ENCODE measurements at regions not wholly inside any gene's neighbourhood (a gene's known extent, or its start where the extent isn't known, plus 50 kb on each side); places are given as distances from the start of the nearest gene placed in this dataset.

DNA sequence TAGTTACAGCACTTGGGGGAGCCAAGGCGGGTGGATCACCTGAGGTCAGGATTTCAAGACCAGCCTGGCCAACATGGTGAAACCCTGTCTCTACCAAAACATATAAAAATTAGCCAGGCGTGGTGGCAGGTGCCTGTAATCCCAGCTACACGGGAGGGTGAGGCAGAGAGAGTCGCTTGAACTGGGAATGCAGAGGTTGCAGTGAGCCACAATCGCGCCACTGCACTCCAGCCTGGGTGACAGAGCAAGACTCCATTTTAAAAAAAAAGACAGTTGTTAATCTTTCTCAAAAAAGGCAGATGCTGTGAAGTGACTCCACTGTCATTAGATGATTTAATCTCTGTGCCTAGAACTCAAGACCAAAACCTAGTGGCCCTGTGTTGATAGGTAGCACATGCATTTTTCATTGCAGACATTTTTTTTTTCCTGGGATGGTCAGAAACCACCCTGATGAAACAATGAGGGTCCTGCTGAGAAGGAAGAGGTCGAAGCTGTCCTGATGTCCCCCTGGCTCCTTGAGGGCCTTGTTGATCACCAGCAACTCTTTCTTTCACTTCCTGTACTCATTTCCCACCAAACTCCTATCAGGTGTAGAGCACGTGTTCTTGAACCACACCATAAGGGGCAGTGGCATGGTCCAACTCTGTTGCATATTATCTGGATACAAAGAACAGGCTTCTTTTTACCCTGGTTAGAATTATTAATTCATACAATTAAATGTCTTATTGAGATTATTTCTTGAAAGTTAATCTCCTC, 382.2 kb downstream of the ICE1 start:
- no peak for DNase-seq

DNA sequence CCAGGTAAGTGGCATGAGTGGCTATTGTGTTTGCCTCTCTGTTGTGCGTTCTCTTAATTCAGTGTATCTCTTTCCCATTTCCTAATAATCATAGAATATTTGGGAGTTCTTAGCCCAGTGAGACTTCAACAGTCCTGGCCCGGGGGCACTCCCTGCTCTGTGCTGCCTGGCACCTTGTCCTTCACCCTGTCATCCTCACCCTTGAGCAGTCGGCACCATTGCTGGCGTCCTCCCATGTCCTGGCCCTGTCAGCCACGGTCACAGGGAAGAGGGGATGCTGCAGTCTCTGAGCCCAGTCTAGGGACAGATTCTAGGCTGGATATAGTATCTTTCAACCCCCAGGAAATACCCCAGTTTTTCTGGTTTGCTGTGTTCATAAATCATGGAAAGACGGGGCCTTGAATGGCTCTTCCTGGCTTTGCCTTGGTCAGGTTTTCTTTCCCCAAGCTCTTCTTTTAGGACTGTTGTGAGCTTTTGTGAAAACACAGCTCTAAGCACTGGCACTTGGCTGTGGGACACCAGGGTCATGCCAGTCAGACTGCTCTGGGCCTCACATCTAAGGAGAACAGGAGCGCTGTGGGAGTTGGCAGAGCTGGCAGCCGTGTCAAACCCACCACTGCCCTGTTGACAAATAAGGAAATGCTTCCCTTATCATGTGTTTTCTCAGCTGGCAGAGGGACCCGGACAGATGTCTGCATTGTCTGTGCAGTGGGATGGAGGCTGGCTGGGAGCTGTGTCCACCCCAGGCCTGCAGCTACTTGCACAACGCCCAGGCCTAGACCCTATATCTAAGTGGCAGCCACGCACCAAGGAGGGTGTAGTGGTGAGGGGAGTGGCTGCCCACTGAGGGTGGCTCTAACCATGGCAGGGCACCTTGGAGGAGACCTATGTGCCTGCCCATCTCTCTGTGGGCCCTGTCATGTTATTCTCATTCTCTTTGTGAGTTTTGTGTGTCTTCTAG, 378.6 kb downstream of the ICE1 start:
- no peak for DNase-seq

DNA sequence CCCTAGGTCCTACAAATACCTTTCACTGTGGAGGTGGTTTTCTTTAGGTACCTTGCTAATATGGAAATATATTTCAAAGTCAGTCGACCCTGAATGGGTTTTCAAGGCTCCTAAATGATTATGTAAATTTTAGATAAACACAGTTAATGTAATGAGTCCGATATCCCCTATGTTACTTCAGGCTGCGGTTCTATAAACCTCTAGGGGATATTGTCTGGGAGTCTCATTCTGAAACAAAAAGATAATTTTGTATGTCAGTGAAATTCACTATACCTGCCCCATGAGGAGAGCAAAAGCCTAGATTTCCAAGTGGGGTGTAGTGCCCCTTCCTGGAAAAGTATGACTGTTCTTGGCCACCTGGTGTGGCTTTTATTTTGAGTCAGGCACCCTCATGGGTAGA, 377.3 kb downstream of the ICE1 start:
- DNase-seq: no peak

- no peak for DNase-seq
These were observed 376.8 kb downstream of the ICE1 start for GRCh38 chr5:5799229-5799628.

DNA sequence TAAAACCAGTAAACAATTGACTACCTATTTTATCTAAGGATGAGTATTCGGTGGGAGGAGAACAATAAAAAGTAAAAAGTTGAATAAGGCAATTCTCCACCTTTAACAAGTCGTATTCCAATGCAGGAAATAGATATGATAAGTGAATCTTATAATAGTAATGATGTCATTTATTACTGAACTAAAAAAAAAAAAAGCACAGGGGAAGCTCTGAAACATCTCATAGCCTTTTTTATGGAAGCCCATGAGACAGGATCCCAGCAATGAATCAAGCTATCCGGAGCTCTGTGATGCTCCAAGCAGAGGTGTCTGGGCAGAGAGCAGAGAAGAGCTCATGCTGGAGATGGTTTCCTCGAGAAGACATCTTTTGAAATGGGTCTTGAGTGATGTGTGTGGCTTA, 376.0 kb downstream of the ICE1 start:
- no peak for DNase-seq

DNA sequence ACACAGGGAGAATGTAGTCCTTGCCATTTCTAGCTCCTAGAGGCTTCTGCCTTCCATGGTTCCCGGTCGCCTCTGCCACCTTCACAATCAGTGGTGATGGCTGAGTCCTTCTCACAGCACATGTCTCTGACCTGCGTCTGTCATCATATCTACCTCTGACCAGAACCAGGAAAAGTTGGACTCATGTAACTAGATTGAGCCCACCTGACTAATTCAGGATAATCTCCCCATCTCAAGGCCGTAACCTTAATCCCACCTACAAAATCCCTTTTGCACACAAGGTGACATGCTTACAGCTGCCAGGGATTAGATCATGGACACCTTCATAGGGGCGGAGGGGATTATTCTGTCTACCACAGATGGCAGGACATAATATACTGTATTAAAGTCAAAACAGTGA, 375.6 kb downstream of the ICE1 start:
- DNase-seq: no peak

GRCh38 chr5:5795074-5795771, 372.7 kb downstream of the ICE1 start:
- no peak for DNase-seq

- DNase-seq: no peak
These were observed 371.7 kb downstream of the ICE1 start for GRCh38 chr5:5794118-5794560.

- DNase-seq: no peak
These were observed 371.0 kb downstream of the ICE1 start for GRCh38 chr5:5793242-5794117.

- DNase-seq: no peak
These were observed 369.6 kb downstream of the ICE1 start for GRCh38 chr5:5792106-5792505.

DNA sequence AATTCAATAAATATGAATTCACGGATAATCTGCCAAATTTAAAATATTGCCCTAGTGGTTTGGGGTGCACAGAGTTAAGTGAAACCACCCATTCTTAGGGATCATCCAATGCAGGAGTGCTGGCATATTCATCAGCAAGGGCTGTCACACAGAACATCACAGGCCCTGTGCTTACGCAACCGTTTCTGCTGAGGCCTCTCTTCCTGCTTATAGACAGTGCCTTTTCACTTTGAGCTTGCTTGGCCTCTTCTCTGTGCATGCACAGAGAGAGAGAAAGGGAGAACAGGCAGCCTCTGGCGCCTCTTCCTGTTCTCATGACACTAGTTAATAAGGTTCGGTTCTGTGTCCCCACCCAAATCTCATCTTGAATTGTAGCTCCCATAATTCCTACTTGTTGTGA, 366.3 kb downstream of the ICE1 start:
- DNase-seq: no peak

DNA sequence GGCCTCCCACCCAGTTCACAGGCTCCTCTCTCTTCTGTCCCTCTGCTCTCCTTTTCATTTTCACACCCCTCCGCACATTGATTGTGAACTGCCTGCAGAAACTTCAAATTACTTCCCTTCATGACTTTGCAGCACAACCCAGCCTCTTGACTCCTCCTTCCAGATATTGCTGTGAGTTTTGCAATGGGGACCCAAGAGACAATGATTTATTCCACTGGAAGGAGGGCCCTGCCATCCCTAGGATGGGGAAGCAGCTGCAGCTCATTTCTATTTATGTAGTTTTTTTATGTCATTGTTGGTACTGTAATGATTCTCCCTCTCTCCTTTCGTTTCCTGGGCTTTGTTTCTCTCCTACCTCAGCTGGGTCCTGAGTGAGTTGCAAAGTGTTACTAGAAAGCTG, 364.9 kb downstream of the ICE1 start:
- DNase-seq: no peak

GRCh38 chr5:5784101-5784500, 361.6 kb downstream of the ICE1 start:
- DNase-seq: no peak

DNA sequence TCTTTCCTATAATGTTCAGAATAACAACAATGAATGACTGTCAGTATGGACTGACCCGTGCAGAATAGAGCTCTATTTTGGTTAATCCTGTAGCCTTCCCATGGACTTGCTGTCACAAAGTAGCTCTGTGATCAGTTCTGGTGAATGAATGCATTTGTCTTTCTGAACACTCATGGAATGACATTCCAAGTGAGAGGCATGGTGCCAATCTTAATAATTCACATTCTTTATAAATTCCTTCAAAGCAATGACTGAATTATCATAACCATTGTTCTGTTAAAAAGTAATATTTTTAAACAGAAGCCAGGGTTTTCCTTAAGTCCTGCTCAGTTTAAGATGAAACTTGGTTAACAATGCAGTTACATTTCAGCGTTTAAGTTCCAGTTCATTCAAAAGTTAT, 360.5 kb downstream of the ICE1 start:
- no peak for DNase-seq

GRCh38 chr5:5782402-5782801, 359.9 kb downstream of the ICE1 start:
- DNase-seq: no peak

GRCh38 chr5:5781335-5781734, 358.9 kb downstream of the ICE1 start:
- DNase-seq: no peak

- no peak for DNase-seq
These were observed 357.8 kb downstream of the ICE1 start for GRCh38 chr5:5780253-5780652.

DNA sequence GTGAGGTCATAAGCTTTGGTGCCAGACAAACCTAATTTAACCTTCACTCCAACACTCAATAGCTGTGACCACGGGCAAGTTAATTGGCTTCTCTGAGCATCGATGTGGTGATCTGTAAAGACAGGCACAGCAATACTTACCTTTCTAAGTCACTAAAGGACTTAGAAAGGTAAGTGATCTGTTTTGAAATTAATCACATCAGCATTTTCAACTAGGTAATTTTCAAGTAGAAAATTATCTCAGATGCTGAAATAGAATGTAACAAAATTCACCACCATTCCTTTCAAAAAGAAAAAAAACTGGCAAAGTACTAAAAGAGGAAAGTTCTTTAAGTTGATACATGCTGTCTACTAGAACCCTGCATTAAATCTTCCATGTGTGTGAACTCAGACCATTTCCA, 354.5 kb downstream of the ICE1 start:
- DNase-seq: no peak

DNA sequence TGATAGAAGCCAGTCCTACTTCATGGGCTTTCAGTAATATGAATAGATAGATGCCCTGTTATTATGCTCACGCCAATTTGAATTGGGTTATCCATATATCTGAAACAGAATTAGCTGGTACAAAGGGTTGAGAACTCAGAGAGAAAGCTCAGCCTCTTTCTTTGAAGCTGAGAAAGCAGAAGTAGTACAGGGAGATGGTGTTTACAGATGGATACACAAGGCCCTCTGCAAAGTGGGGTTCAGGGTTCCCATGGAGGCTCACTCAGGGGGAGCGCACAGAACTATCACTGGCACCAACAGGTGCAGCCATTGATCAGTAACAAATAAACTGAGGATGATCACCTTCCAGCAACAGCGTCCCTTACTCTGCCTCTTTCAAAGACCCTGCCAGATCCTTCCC, 349.7 kb downstream of the ICE1 start:
- no peak for DNase-seq

DNA sequence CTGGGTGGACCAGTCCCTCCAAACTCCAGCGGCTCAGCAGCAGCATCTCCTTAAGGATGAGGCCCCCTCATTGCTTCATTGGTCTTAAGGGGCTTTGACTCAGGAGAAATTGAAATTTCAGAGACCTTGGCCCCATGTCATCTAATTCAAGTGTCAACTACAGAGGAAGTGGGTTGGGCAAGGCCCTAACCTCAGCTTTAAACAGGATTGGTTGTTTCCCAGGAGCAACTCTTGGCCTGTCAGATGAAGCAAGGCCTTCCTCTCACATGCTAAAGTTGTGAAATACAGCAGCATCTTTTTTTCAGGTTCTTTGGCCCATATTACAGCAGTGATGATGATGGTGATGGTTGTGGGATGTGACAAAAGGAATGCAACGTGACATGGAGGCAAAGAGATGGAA, 348.3 kb downstream of the ICE1 start:
- no peak for DNase-seq

Data from amygdala (tissue), 56 donors.